Breast epithelium (tissue), 4 donors: ENCODE measurements at regions not wholly inside any gene's neighbourhood (a gene's known extent, or its start where the extent isn't known, plus 50 kb on each side); places are given as distances from the start of the nearest gene placed in this dataset.
"Not testable (repeated sequence)": the region's sequence is repeated elsewhere in the genome, so short reads cannot be mapped to it uniquely, and the experiment has no call there.

Experiments used
- DNase-seq, 2 donors: peaks; one replicate each; pipeline ENCODE4 v3.0.0-alpha.2; 2019; ENCODE audit warnings: low spot score in 2 of 2
- H3K27ac ChIP-seq, 2 donors: fragments of 200-600 bp; sonication (generic) in 1 of 2; one replicate each; pipeline ENCODE4 v1.5.1; 2016 to 2019; ENCODE audit warnings: mild to moderate bottlenecking in 1 of 2
- H3K27me3 ChIP-seq, 2 donors: fragments of 200-600 bp; sonication (generic) in 1 of 2; one replicate each; pipeline versions ENCODE4 v1.5.1 to v1.6.0; 2017 to 2019; ENCODE audit warnings: control low read depth in 1 of 2, mild to moderate bottlenecking in 1 of 2
- H3K36me3 ChIP-seq: fragments of 200-600 bp; one replicate; pipeline ENCODE4 v1.5.1; 2019
- H3K4me1 ChIP-seq, 2 donors: fragments of 200-600 bp; sonication (generic); one replicate each; pipeline ENCODE4 v1.5.1; 2016 to 2019; ENCODE audit warnings: control low read depth in 1 of 2
- H3K4me3 ChIP-seq, 3 donors: fragments of 200-600 bp; sonication (generic); 1 replicate in 2 of 3; 2 replicates in 1 of 3; pipeline ENCODE4 v1.5.1; 2016 to 2019; ENCODE audit warnings: mild to moderate bottlenecking in 3 of 3, moderate library complexity in 2 of 3
- H3K9me3 ChIP-seq, 2 donors: fragments of 200-600 bp; sonication (generic) in 1 of 2; one replicate each; pipeline ENCODE4 v1.5.1; 2016 to 2019; ENCODE audit warnings: control low read depth in 1 of 2
- intact Hi-C: fragments of 100-400 bp; cut with DNase I; formaldehyde crosslinking; loops from one replicate; pipeline ENCODE4 v1.15.1; 2023; ENCODE audit warnings: low total_unique reads

DNA sequence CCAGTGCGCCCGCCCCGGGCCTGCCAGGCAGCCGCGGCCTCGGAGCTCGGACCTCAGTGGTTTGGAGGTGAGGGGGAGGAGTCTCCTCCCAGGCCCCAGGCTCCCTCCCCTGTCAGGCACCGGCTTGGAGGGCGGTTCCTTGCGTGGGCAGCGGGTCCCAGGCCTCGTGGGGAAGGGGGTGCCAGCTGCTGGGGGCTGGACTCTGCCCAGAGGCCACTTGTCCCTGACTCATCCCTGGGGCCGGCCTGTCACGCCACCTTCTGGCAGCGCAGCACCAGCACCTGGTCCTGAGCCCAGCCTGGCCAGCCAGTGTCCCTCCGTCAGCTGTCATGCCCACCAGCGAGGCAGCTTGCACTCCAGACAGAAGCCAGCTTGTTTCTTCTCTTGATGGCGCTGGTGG, 4403.0 kb upstream of the TPTE start:
- H3K36me3 ChIP-seq, DNase-seq, H3K4me1 ChIP-seq, H3K4me3 ChIP-seq, H3K27me3 ChIP-seq, H3K27ac ChIP-seq, intact Hi-C loops, H3K9me3 ChIP-seq: not testable (repeated sequence)

DNA sequence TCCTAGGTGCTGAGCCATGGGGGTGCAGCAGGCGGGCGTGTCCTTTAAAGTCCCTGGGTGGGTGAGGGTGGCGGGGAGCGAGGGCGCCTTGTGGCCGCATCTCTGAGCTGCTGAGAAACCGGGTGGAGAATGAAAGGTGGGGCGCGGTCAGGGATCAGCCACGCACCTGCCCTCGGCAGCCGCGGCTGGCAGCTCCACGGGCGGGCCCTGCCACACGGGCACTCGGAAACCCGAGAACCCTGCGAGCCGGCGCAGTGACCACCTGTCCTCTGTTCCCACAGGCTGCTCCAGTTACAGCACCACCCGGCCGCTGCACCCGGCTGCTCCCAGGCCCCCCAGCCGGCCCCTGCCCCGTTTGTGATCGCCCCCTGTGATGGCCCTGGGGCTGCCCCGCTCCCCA, 4400.5 kb upstream of the TPTE start:
- H3K4me1 ChIP-seq, H3K27ac ChIP-seq, H3K4me3 ChIP-seq, intact Hi-C loops, DNase-seq, H3K9me3 ChIP-seq, H3K36me3 ChIP-seq, H3K27me3 ChIP-seq: not testable (repeated sequence)

DNA sequence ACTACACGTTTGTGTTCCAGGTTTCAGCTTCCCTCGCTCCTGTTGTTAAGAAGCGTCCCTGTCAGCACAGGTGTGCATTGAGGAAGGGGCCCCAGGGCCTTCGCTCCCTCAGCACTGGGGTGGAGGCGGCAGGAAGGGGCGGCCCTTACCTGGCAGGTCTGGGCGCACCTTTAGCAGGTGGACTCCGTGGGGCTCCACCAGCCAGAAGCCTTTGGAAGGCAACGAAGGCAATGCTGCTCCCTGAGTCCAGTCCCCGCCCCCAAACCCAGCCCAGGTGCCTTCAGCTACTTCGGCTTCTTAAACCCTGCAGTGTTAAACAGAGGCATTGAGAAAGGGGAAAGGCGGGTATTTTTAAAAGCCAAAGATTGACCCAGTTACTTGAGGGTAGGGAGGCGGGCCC, 4398.8 kb upstream of the TPTE start:
- H3K4me3 ChIP-seq, H3K36me3 ChIP-seq, H3K9me3 ChIP-seq, H3K4me1 ChIP-seq, H3K27me3 ChIP-seq, H3K27ac ChIP-seq, DNase-seq, intact Hi-C loops: not testable (repeated sequence)

DNA sequence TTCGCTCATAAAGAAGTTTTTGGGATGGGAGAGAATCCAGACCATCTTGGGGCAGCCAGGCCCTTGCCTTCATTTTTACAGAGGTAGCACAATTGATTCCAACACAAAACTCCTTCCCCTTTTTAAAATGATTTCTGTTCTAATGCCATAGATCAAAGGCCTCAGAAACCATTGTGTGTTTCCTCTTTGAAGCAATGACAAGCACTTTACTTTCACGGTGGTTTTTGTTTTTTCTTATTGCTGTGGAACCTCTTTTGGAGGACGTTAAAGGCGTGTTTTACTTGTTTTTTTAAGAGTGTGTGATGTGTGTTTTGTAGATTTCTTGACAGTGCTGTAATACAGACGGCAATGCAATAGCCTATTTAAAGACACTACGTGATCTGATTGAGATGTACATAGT, 4398.2 kb upstream of the TPTE start:
- H3K27ac ChIP-seq, H3K9me3 ChIP-seq, H3K36me3 ChIP-seq, H3K4me3 ChIP-seq, H3K27me3 ChIP-seq, DNase-seq, H3K4me1 ChIP-seq, intact Hi-C loops: not testable (repeated sequence)

DNA sequence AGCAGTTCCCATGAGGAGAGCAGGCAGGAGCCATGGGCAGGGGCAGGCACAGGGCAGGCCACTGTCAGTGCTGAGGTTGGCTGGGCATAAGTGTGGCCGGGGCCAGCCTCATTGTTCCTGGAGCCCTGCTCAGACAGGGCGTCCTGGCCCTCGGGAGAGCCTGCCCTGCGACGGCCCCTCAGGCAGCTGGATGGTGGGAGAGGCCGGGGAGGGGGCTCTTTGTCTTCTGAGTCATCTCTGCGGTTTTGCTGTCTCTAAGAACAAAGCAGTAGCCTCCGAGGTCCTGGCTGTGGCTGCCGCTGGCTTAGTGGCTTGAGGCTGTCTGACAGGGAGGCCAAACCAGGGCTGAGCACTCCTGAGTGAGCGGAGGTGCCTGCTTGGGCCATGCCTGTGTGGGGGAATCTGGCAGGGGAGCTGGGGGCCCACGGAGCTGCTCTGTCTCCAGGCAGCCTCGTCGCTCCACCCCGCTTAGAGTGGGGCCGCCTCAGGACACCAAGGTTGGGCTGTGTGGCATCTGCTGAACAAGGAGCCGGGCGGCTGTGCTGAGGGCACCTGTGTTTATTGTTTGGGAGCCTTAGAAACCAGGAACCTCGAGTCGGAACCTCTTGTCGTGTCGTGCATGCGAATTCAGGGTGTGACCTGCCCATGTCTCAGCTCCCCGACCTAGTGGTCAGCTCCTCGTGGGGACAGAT, 4395.7 kb upstream of the TPTE start:
- peak overlapping the region in 1 of 2 donors; percentile 48 for H3K27ac ChIP-seq
- DNase-seq, intact Hi-C loops, H3K36me3 ChIP-seq, H3K4me1 ChIP-seq, H3K9me3 ChIP-seq, H3K27me3 ChIP-seq, H3K4me3 ChIP-seq: not testable (repeated sequence)

DNA sequence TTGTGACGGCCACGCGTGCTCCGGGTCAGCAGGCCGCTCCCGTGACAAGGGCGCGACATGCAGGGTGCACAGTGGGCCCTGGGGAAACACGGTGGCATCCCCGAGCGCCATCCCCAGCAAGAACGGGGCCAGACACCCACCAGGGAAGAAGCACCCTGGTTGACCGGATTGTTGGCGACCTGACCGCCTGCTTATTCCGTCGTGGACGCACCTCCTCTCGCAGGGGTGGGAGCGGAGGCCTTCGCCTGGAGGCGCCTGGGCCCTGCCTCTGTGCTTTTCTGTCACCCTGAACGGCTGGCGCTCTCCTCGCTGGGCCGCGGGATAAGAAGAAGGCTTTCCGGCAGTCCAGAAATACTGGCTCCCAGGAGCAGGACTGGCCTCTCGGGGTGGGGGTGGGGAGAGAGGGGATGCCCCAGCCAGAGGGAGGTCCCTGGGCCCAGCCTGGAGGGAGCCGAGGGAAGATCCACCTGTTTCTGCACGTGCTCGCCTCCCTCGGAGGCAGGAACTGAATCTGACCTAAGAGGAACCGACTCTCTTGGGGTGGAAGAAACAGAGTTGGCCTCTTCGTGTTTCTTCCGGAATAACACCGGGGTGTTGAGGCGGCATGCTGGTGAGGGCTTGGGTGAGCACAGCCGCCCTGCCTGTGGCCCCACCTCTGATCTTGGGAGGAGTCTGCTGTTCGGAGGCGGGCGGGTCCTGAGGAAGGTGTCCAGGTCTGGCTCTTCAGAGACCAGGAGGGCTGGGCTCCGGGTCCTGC, 4394.2 kb upstream of the TPTE start:
- H3K4me1 ChIP-seq, H3K4me3 ChIP-seq, H3K36me3 ChIP-seq, intact Hi-C loops, H3K27ac ChIP-seq, H3K9me3 ChIP-seq, H3K27me3 ChIP-seq: not testable (repeated sequence)
- peak in 1 of 2 donors; percentile 51 for DNase-seq

DNA sequence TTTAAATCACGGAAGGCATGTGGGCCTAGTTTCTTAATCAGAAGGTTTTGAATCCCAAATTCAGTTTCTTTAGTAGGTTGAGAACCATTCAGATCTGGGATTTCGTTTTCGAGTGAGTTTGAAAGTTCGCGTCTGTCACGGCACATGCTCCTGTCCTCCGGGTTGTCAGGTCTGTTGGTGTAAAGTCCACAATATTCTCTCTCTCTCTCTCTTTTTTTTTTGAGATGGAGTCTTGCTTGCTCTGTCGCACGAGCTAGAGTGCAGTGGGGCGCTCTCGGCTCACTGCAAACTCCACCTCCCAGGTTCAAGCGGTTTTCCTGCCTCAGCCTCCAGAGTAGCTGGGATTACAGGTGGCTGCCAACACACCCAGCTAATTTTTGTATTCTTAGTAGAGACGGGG, 4390.6 kb upstream of the TPTE start:
- intact Hi-C loops, H3K4me1 ChIP-seq, H3K27ac ChIP-seq, H3K36me3 ChIP-seq, H3K9me3 ChIP-seq, H3K4me3 ChIP-seq, H3K27me3 ChIP-seq, DNase-seq: not testable (repeated sequence)

DNA sequence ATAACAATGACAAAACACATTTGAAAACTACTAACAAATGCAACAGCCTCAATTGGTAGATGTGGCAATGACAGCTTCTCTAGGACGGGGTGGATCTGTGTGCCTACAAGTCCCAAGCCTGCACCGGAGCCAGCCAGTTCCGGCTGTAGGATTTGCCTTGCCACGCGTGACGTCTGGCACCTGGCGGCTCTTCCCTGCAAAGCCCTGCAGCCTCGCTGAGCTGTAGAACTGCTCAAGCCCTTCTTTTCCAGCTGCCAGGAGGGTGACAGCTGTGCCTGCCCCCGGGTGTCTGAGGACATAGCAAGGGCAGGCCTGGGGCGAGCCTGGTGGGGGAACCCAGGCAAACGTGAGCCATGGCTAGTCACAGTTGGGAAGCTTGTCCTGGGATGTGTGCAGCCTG, 4388.0 kb upstream of the TPTE start:
- H3K27ac ChIP-seq, H3K27me3 ChIP-seq, H3K36me3 ChIP-seq, intact Hi-C loops, H3K4me3 ChIP-seq, DNase-seq, H3K9me3 ChIP-seq, H3K4me1 ChIP-seq: not testable (repeated sequence)

DNA sequence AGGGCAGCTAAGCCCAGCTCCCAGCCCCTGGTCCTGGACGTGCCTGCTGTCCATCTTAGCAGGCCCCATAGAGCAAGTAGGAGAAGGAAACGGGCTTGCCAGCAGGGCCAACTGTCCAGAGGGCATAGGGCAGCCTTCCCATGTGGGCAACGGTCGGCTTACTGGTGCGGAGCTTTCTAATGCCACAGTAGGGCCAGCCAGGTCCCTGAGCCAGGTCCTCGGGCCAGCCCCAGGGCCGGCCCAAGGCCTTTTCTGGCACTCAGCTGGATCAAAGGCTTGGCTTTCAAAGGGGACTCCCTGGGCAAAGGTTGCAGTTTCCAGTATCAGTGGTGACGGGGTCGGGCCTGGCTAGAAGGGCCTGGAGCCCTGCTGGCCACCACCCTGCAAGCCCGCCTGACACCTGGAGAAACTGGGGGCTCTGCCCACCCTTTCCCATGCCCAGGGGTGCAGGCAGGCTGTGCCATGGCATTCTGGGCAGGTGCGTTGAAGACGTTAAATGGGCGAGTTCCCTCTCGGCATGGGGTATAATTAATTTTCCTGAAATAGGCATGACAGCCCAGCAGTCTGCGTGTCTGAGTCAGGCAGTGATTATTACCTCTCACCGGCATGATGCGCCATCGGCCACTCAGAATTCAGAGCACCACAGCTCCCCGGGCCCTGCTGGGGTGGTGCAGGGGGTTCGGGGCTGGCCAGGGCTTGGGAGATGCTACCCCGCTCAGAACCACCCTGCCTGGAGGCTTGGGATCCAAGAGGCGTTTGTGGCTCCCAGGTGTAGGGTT, 4387.3 kb upstream of the TPTE start:
- H3K27ac ChIP-seq, H3K4me3 ChIP-seq, H3K9me3 ChIP-seq, H3K4me1 ChIP-seq, H3K36me3 ChIP-seq, intact Hi-C loops, DNase-seq, H3K27me3 ChIP-seq: not testable (repeated sequence)

DNA sequence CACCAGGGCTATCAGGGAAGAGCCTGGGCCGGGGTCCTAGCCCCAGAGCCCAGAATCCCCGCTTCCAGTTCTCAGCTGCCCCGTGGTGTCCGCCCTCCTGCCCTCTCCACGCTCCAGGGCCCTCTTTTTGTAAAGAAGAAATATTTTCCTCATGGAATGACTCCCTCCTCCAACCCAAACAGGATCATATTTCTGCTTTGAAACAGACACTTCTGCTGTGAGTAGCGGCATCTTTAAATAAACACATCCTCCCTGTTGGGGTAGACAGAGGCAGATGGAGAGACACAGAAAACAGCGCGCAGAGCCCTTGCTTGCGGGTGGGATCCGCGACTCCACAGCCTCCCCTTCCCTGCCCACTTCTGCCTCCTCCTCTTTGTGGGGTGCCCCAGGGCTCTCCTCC, 4384.7 kb upstream of the TPTE start:
- H3K27me3 ChIP-seq, H3K4me3 ChIP-seq, intact Hi-C loops, H3K9me3 ChIP-seq, H3K27ac ChIP-seq, H3K36me3 ChIP-seq, DNase-seq, H3K4me1 ChIP-seq: not testable (repeated sequence)

DNA sequence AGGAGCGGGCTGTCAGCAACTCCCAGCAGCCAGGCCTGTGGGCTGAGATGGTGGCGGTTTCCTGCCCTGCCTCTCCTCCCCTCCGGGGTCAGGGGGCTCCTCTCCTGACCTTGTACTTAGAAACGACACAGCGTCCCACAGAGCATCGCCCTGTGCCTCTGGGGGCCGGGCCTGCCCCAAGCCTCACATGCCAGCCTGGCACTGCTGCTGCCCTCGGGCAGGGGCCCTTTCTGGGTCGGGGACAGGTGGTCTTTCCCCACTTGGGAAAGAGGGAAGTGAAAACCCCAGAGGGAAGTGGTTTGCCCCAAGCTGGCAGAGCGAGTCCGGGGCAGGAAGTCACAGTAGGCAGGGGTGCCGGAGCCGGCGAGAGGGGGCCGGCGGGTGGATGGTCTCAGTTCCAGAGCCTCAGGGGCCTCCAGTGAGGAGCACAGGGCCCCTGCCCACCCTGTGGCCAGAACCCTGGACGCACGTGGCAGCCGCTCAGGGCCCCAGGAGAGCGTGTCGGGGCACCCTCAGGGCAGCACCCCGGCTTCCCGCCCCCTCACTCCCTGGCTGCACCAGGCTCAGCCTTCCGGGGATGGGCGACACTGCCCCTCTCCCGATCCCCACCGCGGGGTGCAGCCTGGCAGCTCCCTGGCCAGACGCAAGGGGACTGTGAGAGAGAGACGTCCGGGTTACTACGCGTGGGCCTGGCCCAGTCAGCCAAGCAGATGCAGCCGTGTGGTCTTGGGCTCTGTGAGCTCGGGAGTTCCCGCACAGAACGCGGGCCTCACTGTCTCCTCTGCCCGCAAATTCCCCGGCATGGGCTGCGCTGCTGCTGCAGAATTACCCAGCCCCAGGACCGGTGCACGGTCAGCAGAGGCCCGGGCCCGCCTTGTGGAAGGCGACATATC, 4382.9 kb upstream of the TPTE start:
- H3K4me1 ChIP-seq, DNase-seq, H3K9me3 ChIP-seq, H3K4me3 ChIP-seq, intact Hi-C loops, H3K36me3 ChIP-seq, H3K27ac ChIP-seq, H3K27me3 ChIP-seq: not testable (repeated sequence)

DNA sequence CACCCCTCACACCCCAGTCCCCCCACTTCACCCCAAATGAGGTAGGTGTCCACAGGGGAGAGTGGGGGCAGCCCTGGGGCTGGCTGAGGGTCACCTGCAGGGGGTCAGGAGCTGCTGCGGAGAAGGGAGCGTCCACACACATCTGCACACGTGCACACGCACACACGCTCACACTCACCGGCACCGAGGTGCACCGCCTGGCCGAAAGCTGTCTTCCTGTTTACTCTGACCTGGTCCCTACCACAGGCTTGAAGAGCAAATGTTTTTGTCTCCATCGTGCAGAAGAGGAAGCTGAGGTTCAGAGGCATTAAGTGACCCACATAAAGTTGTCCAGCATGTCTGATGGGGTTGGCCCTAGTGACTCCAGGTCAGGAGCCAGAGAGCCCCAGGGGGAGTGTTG, 4382.1 kb upstream of the TPTE start:
- H3K9me3 ChIP-seq, H3K27me3 ChIP-seq, H3K4me1 ChIP-seq, H3K4me3 ChIP-seq, DNase-seq, H3K36me3 ChIP-seq, H3K27ac ChIP-seq, intact Hi-C loops: not testable (repeated sequence)

DNA sequence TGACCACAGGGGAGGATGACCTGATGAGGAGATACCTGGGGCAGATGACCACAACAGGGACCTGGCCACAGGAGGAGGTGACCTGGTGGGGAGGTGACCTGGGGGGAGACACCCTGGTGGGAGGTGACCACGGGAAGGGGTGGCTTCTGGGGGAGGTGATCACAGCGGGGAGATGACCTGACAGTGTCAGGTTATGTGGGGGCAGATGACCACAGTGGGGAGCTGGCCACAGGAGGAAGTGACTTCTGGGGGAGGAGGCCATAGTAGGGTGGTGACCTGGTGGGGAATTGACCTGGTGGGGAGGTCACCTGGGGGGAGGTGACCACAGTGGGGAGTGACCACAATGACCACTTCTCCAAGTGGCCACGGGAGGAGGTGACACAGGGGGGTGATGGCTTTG, 4381.5 kb upstream of the TPTE start:
- H3K9me3 ChIP-seq, H3K4me3 ChIP-seq, DNase-seq, intact Hi-C loops, H3K36me3 ChIP-seq, H3K27ac ChIP-seq, H3K27me3 ChIP-seq, H3K4me1 ChIP-seq: not testable (repeated sequence)
